Fibroblast of skin of scalp (primary cell): ENCODE measurements at regions not wholly inside any gene's neighbourhood (a gene's known extent, or its start where the extent isn't known, plus 50 kb on each side); places are given as distances from the start of the nearest gene placed in this dataset.
A peak's percentile ranks its signal among the peaks of the same experiment; 100 is the strongest.

Experiments
- DNase-seq: peaks from one replicate; pipeline ENCODE4 v3.0.0-alpha.2; 2013

DNA sequence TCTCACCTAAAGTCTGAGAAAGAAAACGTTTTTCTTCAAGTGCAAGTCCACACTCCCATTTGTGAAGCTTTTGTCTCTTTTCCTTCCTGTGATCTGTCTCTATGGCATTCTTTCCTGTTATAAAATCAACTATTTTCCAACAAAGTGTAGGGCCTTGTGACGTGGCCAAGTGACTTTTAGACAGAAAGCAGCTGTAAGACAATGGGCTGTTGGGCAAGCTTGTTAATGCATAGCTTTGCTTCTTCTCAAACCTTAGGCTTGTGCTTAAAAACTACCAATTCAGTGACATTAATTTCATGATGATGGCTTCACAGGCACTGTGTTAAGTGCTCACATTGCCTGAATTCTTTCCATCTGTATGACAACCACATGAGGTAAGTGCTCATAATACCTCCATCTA is 83.5 kb downstream of the VCY1B start:
- no peak for DNase-seq

GRCh38 chrY:14145614-14146013 is 89.6 kb downstream of the VCY1B start:
- DNase-seq, result no peak

- DNase-seq, result no peak
These were observed 126.7 kb downstream of the VCY1B start for GRCh38 chrY:14182776-14183175.

- DNase-seq, result no peak
These were observed 166.0 kb downstream of the VCY1B start for GRCh38 chrY:14222014-14222413.

DNA sequence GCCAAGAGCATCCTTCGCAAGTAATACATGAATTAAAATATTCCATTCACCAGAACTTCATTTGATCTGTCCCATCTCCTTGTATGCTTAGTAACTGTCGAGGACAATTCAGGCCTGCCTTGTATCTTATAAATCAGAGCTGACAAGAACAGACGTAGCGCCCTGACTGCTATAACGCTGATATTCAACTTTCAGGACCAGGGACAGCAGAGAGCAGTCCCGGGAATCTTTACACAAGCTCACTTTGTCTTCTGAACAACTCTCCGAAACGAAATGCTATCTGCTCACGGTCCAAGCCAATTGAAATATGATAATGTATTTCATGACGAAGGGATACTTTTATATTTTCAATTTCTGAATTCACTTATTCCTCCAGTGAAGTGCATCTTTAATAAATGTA is 175.7 kb downstream of the VCY1B start:
- DNase-seq, result peak; percentile 0

- no peak for DNase-seq
These were observed 179.0 kb downstream of the VCY1B start for GRCh38 chrY:14235070-14235469.

DNA sequence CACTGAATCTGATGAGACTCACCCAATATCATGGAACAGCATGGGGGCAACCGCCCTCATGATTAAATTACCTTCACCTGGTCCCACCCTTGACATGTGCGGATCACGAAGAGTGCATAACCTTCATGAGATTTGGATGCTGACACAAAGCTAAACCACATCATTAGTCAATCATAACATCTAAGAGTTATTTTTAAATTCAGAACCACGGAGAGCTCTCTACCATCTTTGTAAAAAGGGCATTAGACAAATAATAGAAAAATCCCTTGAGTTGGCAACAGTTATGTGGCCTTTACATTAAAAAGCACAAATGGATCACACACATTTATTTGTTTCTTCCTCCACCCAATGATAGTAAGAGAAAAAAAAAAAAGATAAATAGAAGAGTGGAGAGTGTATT is 182.2 kb downstream of the VCY1B start:
- DNase-seq, result no peak

GRCh38 chrY:14246948-14247347 is 190.9 kb downstream of the VCY1B start:
- no peak for DNase-seq

DNA sequence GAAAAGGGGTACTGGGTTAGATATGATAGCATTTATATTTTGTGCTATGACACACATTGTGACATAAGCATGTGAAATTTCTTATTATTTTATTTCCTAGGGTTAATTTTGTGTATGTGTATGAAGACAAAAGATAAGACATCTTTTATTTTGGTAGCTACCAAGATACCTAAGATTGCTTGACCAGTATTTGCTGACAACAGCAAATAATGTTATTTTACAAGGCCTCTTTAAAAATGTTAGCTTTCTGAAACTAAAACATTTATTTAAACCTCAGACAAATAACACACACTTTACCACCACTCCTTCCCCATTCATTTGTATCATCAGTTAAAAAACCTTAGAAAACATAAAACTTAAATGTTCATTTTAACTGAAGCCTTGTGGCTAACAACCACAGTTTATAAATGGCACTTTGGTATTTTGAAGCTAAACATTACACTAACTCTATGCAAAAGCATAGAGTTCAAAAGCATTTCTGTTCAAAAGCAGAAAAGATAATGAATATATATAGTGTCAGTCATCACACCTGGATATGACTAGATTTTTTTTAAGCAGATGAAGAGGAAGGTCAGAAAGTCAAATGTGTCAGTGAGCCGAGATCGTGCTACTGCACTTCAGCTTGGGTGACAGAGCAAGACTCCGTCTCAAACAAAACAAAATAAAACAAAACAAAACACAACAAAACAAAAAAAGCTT is 193.0 kb downstream of the VCY1B start:
- no peak for DNase-seq

DNA sequence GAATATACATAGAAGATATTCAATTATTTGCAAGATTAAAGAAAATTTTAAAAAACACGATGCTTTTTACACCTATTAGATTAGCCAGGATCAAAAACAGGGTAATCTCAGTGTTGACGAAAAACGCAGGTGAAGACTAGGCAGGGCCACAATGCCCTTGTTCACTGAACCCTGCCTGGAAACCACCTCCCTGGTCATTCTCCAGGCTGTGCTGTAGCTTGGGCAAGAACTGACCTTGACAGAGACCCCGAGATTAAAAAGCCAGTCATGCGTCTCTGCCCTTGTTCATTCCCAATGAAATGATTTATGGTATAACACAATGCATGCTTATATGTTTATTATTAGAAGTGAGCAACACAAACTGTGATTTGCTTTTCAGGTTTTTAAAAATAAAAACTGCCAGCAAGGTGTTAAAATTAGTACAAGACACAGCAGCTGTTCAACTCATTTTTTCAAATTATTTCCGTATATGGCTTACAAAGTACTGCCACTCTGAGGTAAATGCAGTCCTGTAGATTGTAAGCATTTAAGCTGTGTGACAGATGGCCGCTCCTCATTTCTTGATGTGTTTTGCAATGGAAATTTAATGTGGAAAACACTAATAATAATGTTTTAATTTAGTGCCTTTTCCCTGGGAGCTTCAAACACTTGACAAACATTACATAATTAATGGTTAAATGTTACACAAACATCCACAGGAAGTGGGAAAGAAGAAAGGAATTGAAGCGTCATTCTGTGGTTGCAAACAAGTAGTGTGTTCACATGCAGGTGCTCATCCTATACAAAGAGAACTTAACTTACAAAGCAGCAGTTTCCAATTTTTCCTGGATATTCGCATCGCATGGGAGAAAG is 200.2 kb downstream of the VCY1B start:
- DNase-seq, result no peak

DNA sequence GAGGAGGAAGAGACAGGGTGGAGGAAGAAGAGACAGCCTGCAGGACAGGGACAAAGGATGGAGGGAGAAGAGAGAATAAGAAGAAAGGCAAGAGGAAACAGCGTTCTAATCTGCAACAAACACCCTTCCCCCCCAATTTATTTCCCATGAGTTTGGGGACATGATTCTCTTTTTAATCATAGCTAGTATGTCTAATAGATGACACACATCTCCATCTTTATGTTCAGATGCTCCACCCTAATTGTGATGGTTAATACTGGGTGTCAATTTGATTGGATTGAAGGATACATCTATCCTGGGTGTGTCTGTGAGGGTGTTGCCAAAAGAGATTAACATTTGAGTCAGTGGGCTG is 200.8 kb downstream of the VCY1B start:
- no peak for DNase-seq

DNA sequence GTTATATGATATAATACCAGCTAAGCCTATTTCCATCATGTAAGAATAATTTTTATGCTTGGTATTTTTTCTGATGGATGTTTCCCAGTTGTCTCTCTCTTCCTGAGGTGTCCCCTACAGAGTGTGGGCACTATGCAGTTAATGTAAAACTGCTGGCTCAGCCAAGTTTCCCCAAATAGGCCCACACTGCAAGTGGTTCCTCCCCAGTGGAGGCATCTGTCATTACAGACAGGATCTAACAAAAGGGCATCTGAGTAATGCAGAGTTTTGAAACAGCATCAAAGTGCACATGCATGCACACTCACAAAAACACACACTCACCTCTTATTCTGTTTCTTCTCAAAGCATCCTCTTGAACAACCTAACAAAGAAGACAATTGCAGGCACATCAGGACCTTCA is 221.0 kb downstream of the VCY1B start:
- DNase-seq, result no peak

DNA sequence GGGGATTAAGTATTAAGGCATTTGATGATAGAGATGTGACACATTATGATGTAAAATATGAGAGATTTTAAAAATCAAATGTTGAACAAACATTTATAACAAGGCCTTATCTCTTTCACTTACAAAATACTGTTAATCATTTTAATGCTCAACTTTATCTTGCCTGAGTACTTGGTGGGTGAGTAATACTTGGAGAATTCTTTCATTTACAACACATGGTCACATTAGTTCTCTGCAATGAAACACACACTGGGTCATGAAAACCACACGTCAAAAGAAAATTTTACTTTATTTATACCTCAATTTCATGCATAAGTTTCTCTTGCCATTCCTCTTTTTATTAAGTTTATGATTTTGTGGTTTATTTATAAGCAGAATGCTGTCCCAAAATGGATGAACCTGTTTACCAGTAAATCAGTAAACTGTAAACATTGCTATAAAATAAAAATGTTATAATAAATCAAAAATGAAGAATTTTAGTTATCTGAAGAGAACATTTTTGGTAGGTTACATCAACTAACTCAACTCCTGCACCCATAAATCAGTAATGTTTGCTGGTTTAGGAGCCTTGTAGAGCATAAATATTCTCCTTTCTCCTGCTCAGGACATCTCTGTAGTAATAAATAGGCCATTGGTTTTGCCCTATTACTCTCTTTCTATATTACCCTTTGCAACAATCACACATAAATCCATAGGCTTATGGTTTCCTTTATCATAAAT is 233.5 kb upstream of the NLGN4Y start:
- DNase-seq, result no peak

DNA sequence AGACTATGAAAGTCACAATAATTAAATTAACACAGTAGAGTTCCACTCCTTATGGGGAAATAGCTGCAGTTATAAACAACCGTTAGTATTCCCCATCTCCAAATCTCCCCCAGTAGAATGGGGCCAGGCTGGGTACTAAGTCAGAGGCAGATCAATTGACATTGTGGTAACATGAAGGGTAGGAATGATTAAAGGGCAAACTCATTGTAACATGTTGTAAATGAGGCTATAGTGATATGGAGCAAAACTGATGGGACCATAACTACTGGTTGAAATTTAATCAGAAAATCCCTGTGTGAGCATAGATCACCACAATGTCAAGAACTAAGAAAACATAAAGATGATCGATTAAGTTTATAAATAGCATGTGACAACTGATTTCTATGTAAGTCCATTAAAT is 231.9 kb upstream of the NLGN4Y start:
- DNase-seq, result no peak

DNA sequence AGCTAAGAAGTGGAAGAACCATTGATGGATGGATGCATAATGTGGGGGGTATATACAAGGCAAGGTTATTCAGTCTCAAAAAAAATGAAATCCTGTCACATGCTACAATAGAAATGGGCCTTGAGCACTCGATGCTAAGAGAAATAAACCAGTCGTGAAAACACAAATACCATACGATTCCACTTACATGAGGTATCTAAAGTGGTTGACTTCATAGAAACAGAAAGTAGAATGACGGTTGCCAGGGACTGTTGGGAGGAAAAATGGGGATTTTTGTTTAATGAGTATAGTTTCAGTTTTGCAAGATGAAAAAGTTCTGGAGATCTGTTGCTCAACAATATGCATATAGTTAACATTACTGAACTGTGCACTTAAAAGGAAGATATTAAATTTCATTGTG is 223.6 kb upstream of the NLGN4Y start:
- DNase-seq, result no peak

DNA sequence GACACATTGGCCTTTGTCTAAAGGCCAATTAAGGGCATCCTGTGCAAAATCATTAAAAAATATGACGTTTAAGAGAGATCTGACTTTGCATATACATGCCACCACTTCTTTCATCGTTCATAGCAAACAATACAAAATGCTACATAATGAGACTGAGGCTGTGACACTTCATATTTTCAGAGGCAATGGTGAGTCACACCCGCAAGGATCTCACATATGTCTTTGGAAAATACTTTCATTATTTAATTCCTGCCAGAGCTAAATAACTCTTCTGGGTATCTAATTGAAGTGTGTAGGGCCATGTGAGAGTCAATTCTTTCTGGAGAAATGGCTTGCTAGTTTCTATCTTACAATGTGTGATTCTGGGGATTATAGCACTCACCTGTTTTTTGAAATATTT is 222.8 kb upstream of the NLGN4Y start:
- no peak for DNase-seq

GRCh38 chrY:14328677-14329345 is 195.5 kb upstream of the NLGN4Y start:
- DNase-seq, result peak; percentile 4

- no peak for DNase-seq
These were observed 194.0 kb upstream of the NLGN4Y start for GRCh38 chrY:14330362-14330761.

GRCh38 chrY:14339524-14339923 is 184.8 kb upstream of the NLGN4Y start:
- DNase-seq, result no peak

GRCh38 chrY:14340459-14341143 is 183.7 kb upstream of the NLGN4Y start:
- peak; percentile 27 for DNase-seq

DNA sequence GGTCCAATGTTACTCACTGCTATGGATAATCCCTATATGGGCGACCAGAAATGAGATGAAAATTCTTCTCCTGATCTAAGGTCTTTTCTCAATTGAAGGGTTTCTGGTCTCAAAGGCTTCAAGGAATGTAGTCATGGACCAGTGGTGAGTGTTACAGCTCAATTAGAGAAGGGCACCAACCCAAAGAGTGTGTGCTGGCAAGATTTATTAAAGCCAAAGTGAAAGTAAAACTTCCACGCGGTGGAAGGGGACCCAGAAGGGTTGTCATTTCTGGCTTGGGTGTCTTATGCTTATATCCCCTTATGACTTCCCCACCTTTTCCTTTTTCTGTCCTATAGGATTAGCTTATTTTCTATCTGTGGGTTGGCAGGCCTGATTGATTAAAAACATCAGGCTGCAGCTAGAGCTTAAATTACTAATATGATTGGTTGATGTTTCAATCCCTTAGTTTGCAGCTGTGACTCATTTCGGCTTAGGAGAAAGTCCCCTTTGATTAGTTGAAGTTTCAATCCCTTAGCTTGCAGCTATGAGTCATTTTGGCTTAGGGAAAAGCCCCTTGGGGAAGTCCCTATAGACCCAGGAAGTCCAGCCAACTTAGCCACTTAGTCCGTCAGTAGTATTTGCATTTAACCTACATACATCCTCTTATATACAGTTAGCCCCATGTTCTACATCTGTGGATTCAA is 179.5 kb upstream of the NLGN4Y start:
- DNase-seq, result peak; percentile 4

GRCh38 chrY:14351590-14351989 is 172.7 kb upstream of the NLGN4Y start:
- DNase-seq, result no peak
